H1 (cell line): ENCODE measurements at regions not wholly inside any gene's neighbourhood (a gene's known extent, or its start where the extent isn't known, plus 50 kb on each side); places are given as distances from the start of the nearest gene placed in this dataset.

Experiments used
- GABPA ChIP-seq: IDR thresholded peaks from 2 replicates; pipeline ENCODE4 v1.6.1; 2011; ENCODE audit warnings: mild to moderate bottlenecking, low read length, moderate library complexity, borderline replicate concordance; ENCODE audit not compliant: insufficient read depth
- RBBP5 ChIP-seq: IDR thresholded peaks from 2 replicates; pipeline ENCODE4 v1.7.1; 2012; ENCODE audit warnings: low read depth, mild to moderate bottlenecking, inconsistent platforms, low read length, moderate library complexity, borderline replicate concordance

DNA sequence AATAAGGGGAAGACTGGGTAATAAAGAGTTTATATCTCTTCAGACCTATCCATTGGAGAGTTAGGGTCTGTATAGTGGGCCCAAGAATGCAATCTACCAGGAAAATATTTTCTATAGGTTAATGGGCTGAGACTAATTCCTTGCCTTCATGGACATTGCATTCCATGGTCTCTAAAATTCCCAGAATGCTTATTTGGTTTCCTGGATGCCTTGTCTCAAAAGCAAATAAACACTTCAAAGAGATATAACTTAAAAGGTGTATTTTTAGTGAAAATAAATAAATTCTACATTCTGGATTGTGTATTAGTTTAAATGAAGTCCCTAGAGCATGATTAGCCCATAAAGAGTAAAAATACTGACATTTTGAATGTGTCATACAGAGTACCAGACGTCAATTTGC is 550.1 kb upstream of the PKN2 start (continued):
- TF ChIP-seq RBBP5 (no peak), GABPA (no peak)
